Suppressor macrophage treated with lipopolysaccharide for 1 hour (primary cell): ENCODE measurements at regions not wholly inside any gene's neighbourhood (a gene's known extent, or its start where the extent isn't known, plus 50 kb on each side); places are given as distances from the start of the nearest gene placed in this dataset.
"Not testable (repeated sequence)": the region's sequence is repeated elsewhere in the genome, so short reads cannot be mapped to it uniquely, and the experiment has no call there.

Experiments
- DNase-seq, 3 donors: peaks; one replicate each; pipeline ENCODE4 v3.0.0-alpha.2; 2020 to 2022

GRCh38 chr12:3371018-3371417, 120.0 kb upstream of the PRMT8 start:
- DNase-seq = no peak

GRCh38 chr12:3375326-3375725, 115.7 kb upstream of the PRMT8 start:
- DNase-seq = no peak

DNA sequence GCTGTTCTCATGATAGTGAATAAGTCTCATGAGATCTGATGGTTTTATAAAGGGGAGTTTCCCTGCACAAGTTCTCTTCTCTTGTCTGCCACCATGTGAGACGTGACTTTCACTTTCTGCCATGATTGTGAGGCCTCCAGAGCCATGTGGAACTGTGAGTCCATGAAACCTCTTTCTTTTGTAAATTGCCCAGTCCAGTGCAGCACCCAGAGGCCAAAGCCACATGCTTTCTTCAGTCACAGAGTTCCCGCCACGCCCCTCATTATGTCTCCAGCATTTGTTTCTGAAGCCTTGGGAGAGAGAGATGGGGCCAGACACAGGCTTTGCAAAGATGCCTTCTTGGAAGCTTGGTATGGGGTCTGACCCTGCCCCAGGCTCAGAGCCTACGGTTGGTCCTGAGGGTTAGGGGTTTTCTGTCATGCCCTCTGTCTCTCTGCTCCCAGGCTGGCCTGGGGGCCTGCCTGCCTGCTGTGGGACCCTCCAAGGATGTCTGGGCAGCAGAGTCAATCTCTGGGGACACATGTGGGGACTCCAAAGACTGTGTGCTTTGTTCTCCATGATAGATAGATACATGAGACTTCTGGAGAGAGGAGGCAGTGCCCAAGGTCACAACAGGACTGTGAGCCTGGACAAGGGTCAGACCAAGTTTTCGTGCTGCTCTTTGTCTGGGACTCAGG, 114.1 kb upstream of the PRMT8 start:
- DNase-seq = peak; percentile 12 to 34 (median 25)

GRCh38 chr12:3378655-3379054, 112.3 kb upstream of the PRMT8 start:
- no peak for DNase-seq

GRCh38 chr12:3379079-3379478, 111.9 kb upstream of the PRMT8 start:
- no peak for DNase-seq

DNA sequence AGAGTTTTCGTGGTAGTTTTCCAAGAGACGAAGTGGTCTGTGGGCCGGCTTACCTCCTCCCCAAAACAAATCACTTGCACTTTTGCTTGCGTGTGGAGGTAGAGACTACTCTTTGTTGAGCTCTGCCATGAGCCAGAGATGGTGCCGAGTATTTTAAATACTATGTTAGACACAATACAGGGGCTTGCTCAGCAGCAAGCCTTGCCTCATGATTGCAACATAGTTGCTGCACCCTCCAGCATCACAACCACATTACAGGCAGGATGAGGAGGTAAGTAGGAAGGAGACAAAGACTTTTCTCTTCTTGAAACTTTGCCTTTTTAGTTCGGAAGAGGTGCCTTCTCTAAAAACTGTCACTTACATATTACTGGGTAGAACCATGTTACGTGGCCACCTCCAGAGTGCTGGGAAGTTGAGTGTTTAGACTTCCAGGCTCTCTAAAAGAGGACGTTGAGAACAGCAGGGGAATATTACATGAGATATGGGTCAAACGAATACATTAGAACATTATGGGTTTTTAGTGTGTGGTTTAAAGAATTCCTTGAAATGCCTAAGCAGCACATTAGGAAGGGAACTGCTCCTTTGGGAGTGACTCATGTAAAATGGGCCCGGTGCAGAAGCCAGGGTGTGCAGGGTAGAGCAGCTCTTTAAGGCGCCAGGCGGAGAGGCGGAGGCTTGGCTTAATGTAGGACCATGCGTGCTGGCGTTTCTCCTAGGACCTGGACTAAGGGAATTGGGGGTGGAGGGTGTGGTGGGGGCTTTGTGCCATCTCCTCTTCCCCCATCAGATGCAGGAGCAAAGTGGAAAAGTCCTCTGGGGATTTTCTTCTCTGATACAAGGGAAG, 110.6 kb upstream of the PRMT8 start:
- no peak for DNase-seq

DNA sequence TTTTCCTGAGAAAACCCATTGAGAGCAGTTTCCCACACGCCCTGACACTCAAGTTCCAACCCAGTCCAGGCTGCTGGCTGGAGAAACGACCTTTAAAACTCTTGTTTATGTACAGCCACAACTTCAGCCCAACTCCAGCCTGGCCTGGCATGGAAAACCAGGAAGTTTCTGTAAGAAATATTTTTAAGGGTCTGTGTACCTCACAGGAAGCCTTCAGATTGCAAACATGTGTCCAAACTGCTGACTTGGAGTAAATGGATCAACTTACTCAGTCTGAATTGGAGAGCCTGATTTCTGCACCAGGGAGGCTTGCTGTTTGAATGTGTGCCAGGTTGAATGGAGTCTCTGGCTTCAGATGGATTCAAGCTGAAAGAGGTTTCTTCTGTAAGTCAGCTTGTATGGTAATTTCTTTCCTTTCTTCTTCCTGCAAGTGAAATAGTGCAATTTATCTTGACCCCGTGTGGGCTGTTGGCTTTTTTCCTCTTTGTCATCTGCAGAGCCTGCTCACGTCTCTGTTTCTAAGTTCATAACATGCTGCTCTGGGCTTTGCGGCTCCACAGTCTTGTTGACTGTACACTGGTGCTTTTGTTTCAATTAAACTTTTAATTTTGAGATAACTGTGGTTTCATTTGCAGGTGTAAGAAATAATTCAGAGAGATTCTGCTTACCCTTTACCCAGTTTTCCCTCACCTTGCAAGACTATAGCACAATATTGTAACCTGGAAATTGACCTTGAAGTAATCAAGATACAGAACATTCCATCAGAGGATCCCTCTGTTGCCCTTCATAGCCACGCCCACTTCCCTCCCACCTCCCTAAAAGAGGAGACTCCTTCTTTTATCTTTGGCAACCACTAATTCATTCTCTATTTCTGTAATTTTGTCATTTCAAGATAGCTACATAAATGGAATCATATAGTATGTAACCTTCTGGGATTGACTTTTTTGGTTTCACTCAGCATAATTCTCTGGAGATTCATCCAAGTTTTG, 109.7 kb upstream of the PRMT8 start:
- DNase-seq = no peak

DNA sequence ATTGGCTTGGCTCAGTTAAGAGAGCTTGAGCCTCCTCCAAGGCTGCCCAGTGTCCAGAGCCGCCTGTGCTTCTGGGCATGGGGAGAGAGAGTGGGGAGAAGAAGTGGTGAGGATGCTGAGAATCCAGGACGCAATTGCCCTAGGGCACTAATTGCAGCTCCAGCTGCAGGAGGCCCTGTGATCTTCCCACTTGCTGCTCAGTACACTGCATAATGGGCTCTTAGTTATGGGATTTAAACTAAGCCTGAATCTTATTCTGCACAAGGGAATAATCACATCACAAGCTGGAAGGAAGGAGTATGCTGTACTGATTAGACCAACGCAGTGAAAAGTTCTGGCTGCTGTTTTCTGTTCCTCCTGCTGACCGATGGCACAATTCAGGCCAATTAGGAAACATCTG, 101.0 kb upstream of the PRMT8 start:
- no peak for DNase-seq

- DNase-seq = not testable (repeated sequence)
Observed at GRCh38 chr12:3397596-3397995, 93.4 kb upstream of the PRMT8 start.

DNA sequence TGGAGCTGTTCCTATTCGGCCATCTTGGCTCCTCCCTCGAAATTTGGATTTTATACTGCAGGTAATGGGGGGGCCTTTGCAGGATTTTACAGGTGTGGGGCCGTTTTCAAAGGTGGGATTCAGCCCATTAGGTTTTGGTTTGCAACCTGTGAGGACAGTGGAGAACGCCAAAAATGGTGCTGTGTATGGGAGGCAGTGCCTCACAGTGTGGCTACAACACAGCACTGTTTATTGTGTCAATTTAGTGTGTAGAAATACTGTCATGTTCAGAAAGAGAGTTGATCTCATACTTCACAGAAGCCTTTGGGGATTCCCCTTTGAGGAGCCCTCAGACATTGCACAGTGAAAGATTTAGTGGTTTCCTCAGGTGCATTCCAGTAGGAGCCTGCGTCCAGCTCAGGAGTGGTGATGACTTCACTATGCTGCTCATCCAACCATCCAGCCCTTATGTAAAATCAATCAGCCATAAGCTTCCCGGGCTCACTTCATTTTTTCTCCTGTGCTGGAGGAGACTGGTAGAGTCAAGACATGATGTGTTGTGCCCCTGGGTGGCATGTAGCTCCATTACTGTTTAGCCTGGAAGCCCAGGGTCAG, 92.7 kb upstream of the PRMT8 start:
- DNase-seq = no peak

DNA sequence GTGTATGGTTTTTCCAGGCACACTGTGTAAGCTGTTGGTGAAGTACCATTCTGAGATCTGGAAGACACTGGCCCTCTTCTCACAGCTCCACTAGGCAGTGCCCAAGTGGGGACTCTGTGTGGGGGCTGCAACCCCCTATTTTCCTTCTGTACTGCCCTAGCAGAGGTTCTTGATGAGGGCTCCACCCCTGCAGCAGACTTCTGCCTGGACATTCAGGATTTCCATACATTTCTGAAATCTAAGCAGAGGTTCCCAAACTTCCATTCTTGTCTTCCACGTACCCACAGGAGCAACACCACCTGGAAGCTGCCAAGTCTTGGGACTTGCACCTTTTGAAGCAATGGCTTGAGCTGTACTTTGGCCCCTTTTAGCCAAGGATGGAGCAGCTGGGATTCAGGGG, 85.2 kb upstream of the PRMT8 start:
- DNase-seq = no peak

GRCh38 chr12:3407723-3408122, 83.3 kb upstream of the PRMT8 start:
- DNase-seq = no peak

- no peak for DNase-seq
Observed at GRCh38 chr12:3409662-3410061, 81.3 kb upstream of the PRMT8 start.

GRCh38 chr12:3416159-3416558, 74.8 kb upstream of the PRMT8 start:
- no peak for DNase-seq

- no peak for DNase-seq
Observed at GRCh38 chr12:3416670-3417069, 74.3 kb upstream of the PRMT8 start.

DNA sequence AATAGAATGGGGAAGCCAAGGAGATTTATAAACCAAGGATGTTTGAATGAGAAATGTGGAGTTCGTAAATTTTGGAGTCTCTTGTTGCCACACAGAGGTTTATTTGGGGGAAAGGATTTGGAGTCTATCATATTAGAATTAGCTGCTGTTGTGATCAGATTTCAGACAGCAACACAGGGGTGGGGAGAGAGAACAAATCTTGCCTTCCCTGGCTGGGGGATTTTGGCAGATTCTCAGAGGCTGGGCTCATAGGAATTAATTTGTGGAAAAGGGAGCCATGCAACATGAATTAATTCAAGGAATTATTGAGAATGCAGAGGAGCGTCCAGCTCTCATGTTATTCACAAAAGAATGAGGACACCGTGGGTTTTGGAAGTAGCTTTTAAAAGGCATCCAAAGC, 73.9 kb upstream of the PRMT8 start:
- no peak for DNase-seq

DNA sequence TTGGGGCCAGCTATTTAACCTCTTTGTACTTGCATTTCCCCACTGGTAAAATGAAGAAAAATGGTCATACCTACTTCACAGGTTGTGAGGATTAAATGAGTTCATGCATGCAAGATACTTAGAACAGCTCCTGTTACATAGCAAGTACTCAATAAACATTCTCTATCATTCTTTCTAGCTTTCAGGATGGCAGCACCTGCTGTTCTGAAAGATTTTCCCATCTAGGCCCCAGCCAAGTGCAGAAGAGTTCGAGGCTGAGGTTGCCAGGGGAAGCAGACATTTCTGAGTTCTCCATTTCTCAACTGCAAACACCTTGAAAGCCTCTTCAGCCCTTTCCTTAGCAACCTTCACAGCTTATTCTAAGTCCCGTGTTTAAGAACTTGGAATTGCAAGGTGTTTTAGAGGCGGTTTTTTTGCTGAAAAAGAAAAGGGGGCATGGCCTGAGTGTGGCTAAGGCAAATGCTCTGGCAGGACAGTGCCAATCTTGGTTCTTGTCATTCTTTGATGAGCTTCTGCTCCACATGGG, 73.0 kb upstream of the PRMT8 start:
- DNase-seq = no peak

DNA sequence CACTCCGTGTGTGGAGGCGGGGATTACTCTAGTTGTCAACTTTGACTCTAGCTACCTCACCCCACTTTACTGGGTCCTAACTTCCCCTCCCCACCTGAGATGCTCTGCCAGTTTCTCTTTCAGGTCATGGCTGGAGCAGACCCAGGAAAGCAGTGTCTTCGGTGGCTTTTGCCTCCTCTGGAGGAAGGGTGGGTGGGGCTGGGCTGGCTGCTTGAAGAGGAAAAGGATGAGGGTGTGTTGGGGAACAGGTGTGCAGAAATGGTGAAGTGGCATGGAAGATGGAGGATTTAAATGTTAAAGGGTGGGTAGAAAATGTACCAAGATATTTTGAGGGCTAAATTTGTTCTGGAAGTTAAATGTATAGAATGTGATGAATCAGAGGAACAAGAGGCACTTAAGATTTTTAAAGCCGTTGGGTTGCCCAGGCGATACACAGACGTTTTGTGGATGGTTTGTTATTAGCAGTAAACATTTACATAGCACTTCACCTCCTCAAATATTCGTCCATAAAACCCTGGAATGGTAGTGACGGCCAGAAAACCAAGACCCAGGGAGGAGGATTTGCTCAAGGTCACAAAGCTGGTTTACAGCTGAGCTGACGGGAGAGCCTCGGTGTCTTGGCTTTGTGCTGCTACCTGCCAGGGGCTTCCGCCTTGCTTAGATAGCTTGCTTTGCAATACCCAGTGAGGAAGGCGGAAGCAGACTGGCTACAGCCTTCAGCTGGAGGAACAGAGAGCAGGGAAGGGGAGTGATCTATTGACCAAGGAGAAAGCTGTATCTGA, 72.2 kb upstream of the PRMT8 start:
- no peak for DNase-seq

DNA sequence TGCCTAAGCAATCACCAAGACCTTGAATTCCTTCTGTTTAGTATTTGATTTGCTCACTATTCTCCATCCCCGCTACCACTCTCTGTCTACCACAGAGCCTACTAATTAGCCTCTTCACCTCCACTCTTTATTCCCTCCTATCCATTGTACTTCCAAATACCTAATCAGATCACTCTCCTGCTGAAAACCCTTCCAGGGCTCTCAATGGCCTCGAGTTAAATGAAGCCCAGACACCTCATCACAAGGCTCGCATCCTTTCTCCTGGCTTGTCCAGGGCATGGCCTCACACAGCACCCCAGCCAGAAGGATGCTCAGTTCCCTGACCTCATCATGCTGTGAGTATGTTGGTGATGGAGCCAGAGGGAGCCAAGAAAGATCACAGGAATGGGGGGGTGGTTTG, 71.4 kb upstream of the PRMT8 start:
- DNase-seq = no peak

DNA sequence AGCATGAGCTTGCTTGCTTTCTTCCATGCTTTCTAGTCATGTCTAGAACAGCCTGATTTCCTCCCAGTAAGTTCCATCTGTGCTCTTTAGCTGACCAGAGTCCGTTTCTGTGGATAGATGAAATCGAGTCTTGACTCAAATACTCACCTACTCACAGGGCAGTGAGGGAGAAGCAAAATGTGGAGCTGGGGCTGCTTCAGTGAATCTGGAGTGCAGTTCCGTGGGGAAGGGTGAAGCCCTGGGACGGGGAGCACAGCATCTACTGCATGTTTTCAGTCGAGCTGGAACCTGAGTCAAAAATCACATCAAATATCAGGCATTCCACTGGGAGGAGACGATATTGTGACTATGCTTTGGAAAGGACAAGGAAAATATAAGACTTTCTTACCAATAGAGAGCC, 70.3 kb upstream of the PRMT8 start:
- no peak for DNase-seq

- DNase-seq = no peak
Observed at GRCh38 chr12:3421191-3421978, 69.6 kb upstream of the PRMT8 start.
